ENCODE measurements at regions not wholly inside any gene's neighbourhood (a gene's known extent, or its start where the extent isn't known, plus 50 kb on each side); places are given as distances from the start of the nearest gene placed in this dataset.

- TF ChIP-seq POLR2A (IDR thresholded peaks at IDR 0.05) (no peak), CTCF (IDR thresholded peaks at IDR 0.05) (no peak)
Observed at GRCh38 chr10:43013065-43013464, 63.8 kb upstream of the RET start.

Data from testis (tissue), 2 donors.